Suprapubic skin (tissue), 4 donors: ENCODE measurements at regions not wholly inside any gene's neighbourhood (a gene's known extent, or its start where the extent isn't known, plus 50 kb on each side); places are given as distances from the start of the nearest gene placed in this dataset.

Source experiments
- CTCF ChIP-seq, 2 donors: fragments of 200-600 bp in 1 of 2; fragments of 450-650 bp in 1 of 2; sonication (generic) in 1 of 2; IDR thresholded peaks; one replicate each; pipeline ENCODE4 v1.5.1; 2016 to 2019; ENCODE audit warnings: antibody characterized with exemption in 2 of 2, mild to moderate bottlenecking in 1 of 2, moderate library complexity in 1 of 2
- EP300 ChIP-seq: sonication (generic); formaldehyde crosslinking; IDR thresholded peaks from one replicate; pipeline ENCODE4 v1.6.1; 2017; ENCODE audit warnings: antibody characterized with exemption
- POLR2A ChIP-seq, 2 donors: fragments of 450-650 bp; IDR thresholded peaks; one replicate each; pipeline ENCODE4 v1.6.1; 2017; ENCODE audit warnings: antibody characterized with exemption in 2 of 2, mild to moderate bottlenecking in 2 of 2, moderate library complexity in 2 of 2
- POLR2AphosphoS5 ChIP-seq, 3 donors: sonication (generic); formaldehyde crosslinking; IDR thresholded peaks; one replicate each; pipeline ENCODE4 v1.6.1; 2017; ENCODE audit warnings: antibody characterized with exemption in 3 of 3

GRCh38 chr11:106594751-106595351 lies 423.4 kb downstream of the GUCY1A2 start:
- TF ChIP-seq POLR2A (IDR thresholded peaks at IDR 0.05) (no peak), POLR2AphosphoS5 (IDR thresholded peaks at IDR 0.05) (no peak), CTCF (IDR thresholded peaks at IDR 0.05) (no peak), EP300 (no peak)
